ENCODE measurements at regions not wholly inside any gene's neighbourhood (a gene's known extent, or its start where the extent isn't known, plus 50 kb on each side); places are given as distances from the start of the nearest gene placed in this dataset.

DNA sequence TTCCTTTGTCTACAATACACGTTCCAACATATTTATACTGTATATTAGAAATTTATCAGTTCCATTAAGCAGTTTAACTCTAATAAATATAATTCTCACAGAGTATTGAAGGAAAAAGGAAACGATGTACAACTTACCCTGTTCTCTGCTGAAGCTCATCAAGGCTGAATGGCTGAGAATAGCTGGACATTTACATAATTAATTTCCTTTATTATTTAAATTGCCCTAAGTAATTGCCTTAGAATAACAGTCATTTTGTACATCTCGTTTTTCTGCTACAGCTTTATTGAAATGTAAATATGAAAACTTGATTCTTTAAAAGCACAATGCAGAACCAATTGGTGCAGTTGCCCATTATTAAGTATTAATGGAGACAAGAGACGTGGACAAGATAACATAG lies 648.3 kb upstream of the ATXN8OS start:
- H2AFZ ChIP-seq (ENCODE audit: control insufficient read depth, low read depth, low read length) = no peak overlapping the region
- H3K36me3 ChIP-seq (ENCODE audit: control insufficient read depth in 2 of 2, insufficient read depth in 2 of 2, low read length in 1 of 2) = no peaks in the 10 kb centered on the region
- ChIA-PET CTCF (no interaction called here), RAD21 (ENCODE audit: unreplicated experiment) (no interaction called here), POLR2A (no interaction called here), SMC1A (ENCODE audit: uncharacterized antibody, unreplicated experiment) (interaction anchor here (1.0 kb wide), 1 partner anchor 12 kb away, joined by 4 read pairs; no protein-coding TSS in a partner anchor)
- no peak overlapping the region for H3K4me2 ChIP-seq (ENCODE audit: control insufficient read depth, insufficient read depth)
- in situ Hi-C loops (cut with MboI) (no loop called here), intact Hi-C loops (cut with micrococcal nuclease; ENCODE audit: unreplicated experiment) (no loop called here)
- ATAC-seq = no peak
- H3K4me3 ChIP-seq = no peak overlapping the region
- BruUV-seq (replicated peaks) = no TSS peak
- H3K79me2 ChIP-seq (ENCODE audit: control insufficient read depth, insufficient read depth, low read length) = no peaks in the 10 kb centered on the region
- H4K20me1 ChIP-seq (ENCODE audit: control insufficient read depth, insufficient read depth) = no peaks in the 10 kb centered on the region
- no peaks in the 10 kb centered on the region for H3K4me1 ChIP-seq (ENCODE audit: control insufficient read depth, insufficient read depth, low read length)
- no peak overlapping the region for H3K27ac ChIP-seq (ENCODE audit: control insufficient read depth, insufficient read depth)
- H3K9me3 ChIP-seq (replicated peaks; ENCODE audit: control insufficient read depth, insufficient read depth, low read length) = no peaks in the 10 kb centered on the region
- no peak for FAIRE-seq
- no peak for DNase-seq (ENCODE audit: low read depth, low spot score)
- WGBS (ENCODE audit: insufficient coverage, insufficient replicate concordance, low lambda C conversion rate, missing lambda C conversion rate) = 1% methylated on average over 4 of the region's 4 CpGs
- H3K9ac ChIP-seq (ENCODE audit: control insufficient read depth, insufficient read depth, low read length) = no peak overlapping the region
- no peaks in the 10 kb centered on the region for H3K27me3 ChIP-seq (replicated peaks in 1 of 2; ENCODE audit: control insufficient read depth in 2 of 2, insufficient read depth in 2 of 2, low read length in 1 of 2)
- TF ChIP-seq, protein P1, sequence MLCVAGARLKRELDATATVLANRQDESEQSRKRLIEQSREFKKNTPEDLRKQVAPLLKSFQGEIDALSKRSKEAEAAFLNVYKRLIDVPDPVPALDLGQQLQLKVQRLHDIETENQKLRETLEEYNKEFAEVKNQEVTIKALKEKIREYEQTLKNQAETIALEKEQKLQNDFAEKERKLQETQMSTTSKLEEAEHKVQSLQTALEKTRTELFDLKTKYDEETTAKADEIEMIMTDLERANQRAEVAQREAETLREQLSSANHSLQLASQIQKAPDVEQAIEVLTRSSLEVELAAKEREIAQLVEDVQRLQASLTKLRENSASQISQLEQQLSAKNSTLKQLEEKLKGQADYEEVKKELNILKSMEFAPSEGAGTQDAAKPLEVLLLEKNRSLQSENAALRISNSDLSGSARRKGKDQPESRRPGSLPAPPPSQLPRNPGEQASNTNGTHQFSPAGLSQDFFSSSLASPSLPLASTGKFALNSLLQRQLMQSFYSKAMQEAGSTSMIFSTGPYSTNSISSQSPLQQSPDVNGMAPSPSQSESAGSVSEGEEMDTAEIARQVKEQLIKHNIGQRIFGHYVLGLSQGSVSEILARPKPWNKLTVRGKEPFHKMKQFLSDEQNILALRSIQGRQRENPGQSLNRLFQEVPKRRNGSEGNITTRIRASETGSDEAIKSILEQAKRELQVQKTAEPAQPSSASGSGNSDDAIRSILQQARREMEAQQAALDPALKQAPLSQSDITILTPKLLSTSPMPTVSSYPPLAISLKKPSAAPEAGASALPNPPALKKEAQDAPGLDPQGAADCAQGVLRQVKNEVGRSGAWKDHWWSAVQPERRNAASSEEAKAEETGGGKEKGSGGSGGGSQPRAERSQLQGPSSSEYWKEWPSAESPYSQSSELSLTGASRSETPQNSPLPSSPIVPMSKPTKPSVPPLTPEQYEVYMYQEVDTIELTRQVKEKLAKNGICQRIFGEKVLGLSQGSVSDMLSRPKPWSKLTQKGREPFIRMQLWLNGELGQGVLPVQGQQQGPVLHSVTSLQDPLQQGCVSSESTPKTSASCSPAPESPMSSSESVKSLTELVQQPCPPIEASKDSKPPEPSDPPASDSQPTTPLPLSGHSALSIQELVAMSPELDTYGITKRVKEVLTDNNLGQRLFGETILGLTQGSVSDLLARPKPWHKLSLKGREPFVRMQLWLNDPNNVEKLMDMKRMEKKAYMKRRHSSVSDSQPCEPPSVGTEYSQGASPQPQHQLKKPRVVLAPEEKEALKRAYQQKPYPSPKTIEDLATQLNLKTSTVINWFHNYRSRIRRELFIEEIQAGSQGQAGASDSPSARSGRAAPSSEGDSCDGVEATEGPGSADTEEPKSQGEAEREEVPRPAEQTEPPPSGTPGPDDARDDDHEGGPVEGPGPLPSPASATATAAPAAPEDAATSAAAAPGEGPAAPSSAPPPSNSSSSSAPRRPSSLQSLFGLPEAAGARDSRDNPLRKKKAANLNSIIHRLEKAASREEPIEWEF (IDR thresholded peaks at IDR 0.05; ENCODE audit: insufficient replicate concordance, low read depth, low read length) = no peak
- TF ChIP-seq, protein P2, sequence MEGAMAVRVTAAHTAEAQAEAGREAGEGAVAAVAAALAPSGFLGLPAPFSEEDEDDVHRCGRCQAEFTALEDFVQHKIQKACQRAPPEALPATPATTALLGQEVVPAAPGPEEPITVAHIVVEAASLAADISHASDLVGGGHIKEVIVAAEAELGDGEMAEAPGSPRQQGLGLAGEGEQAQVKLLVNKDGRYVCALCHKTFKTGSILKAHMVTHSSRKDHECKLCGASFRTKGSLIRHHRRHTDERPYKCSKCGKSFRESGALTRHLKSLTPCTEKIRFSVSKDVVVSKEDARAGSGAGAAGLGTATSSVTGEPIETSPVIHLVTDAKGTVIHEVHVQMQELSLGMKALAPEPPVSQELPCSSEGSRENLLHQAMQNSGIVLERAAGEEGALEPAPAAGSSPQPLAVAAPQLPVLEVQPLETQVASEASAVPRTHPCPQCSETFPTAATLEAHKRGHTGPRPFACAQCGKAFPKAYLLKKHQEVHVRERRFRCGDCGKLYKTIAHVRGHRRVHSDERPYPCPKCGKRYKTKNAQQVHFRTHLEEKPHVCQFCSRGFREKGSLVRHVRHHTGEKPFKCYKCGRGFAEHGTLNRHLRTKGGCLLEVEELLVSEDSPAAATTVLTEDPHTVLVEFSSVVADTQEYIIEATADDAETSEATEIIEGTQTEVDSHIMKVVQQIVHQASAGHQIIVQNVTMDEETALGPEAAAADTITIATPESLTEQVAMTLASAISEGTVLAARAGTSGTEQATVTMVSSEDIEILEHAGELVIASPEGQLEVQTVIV (IDR thresholded peaks at IDR 0.05; ENCODE audit: borderline replicate concordance, partially characterized antibody) = no peak
- TF ChIP-seq, protein P3, sequence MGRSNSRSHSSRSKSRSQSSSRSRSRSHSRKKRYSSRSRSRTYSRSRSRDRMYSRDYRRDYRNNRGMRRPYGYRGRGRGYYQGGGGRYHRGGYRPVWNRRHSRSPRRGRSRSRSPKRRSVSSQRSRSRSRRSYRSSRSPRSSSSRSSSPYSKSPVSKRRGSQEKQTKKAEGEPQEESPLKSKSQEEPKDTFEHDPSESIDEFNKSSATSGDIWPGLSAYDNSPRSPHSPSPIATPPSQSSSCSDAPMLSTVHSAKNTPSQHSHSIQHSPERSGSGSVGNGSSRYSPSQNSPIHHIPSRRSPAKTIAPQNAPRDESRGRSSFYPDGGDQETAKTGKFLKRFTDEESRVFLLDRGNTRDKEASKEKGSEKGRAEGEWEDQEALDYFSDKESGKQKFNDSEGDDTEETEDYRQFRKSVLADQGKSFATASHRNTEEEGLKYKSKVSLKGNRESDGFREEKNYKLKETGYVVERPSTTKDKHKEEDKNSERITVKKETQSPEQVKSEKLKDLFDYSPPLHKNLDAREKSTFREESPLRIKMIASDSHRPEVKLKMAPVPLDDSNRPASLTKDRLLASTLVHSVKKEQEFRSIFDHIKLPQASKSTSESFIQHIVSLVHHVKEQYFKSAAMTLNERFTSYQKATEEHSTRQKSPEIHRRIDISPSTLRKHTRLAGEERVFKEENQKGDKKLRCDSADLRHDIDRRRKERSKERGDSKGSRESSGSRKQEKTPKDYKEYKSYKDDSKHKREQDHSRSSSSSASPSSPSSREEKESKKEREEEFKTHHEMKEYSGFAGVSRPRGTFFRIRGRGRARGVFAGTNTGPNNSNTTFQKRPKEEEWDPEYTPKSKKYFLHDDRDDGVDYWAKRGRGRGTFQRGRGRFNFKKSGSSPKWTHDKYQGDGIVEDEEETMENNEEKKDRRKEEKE (IDR thresholded peaks at IDR 0.05) = no peak
- TF ChIP-seq HCFC1 (IDR thresholded peaks at IDR 0.05; ENCODE audit: low read length) = no peak
- no peak for TF ChIP-seq CBFB (IDR thresholded peaks at IDR 0.05; ENCODE audit: low read depth)
- TF ChIP-seq SMC3 (IDR thresholded peaks at IDR 0.05; ENCODE audit: borderline replicate concordance, low read length) = no peak
- TF ChIP-seq KDM1A (IDR thresholded peaks at IDR 0.05; ENCODE audit: borderline replicate concordance) = no peak
- TF ChIP-seq, protein P4, sequence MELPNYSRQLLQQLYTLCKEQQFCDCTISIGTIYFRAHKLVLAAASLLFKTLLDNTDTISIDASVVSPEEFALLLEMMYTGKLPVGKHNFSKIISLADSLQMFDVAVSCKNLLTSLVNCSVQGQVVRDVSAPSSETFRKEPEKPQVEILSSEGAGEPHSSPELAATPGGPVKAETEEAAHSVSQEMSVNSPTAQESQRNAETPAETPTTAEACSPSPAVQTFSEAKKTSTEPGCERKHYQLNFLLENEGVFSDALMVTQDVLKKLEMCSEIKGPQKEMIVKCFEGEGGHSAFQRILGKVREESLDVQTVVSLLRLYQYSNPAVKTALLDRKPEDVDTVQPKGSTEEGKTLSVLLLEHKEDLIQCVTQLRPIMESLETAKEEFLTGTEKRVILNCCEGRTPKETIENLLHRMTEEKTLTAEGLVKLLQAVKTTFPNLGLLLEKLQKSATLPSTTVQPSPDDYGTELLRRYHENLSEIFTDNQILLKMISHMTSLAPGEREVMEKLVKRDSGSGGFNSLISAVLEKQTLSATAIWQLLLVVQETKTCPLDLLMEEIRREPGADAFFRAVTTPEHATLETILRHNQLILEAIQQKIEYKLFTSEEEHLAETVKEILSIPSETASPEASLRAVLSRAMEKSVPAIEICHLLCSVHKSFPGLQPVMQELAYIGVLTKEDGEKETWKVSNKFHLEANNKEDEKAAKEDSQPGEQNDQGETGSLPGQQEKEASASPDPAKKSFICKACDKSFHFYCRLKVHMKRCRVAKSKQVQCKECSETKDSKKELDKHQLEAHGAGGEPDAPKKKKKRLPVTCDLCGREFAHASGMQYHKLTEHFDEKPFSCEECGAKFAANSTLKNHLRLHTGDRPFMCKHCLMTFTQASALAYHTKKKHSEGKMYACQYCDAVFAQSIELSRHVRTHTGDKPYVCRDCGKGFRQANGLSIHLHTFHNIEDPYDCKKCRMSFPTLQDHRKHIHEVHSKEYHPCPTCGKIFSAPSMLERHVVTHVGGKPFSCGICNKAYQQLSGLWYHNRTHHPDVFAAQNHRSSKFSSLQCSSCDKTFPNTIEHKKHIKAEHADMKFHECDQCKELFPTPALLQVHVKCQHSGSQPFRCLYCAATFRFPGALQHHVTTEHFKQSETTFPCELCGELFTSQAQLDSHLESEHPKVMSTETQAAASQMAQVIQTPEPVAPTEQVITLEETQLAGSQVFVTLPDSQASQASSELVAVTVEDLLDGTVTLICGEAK (IDR thresholded peaks at IDR 0.05; ENCODE audit: borderline replicate concordance) = no peak
- no peak for TF ChIP-seq RAD51 (IDR thresholded peaks at IDR 0.05)
- TF ChIP-seq BACH1 (IDR thresholded peaks at IDR 0.05; ENCODE audit: borderline replicate concordance) = no peak
